ENCODE measurements at regions not wholly inside any gene's neighbourhood (a gene's known extent, or its start where the extent isn't known, plus 50 kb on each side); places are given as distances from the start of the nearest gene placed in this dataset.

DNA sequence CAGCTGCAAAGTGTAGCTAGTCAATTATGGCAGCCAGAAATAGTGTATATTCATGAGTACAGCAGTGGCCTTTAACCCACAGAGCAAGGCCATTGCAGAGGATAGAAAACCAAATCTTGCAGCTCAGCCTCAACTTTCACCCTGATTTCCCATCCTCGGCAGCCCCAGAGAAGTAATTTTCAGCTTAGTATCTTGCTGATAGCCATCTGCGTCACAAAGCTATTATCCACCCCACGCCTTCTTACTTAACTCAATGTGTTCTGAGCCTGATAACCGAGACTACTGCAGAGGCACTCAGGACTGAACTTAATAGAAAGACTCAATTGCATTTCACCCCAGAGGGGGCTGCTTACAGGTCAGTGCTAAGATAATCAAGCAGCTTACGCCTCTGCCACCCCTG lies 174.5 kb upstream of the MAOA start:
- no peak for DNase-seq (ENCODE audit: low read depth in 3 of 3, low spot score in 2 of 3)

DNA sequence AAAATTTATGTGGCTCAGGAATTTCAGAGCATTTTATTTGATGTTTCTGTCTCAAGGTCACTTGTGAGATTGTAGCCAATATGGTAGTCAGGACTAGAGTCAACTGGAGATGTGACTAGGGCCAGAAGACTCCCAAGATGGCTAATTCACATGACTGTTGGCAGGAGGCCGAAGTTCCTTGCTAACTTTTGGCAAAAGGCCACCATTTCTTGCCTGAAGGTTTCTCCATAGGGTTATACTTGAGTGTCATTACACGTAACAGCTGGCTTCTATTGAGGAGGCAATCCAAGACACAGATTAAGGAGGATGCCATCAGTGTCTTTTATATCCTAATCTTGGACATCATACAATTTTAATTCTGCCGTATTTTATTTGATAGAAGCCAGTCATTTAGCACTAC lies 162.3 kb upstream of the MAOA start:
- no peak for DNase-seq (ENCODE audit: low read depth in 3 of 3, low spot score in 2 of 3)

GRCh38 chrX:43500246-43500645 lies 155.9 kb upstream of the MAOA start:
- DNase-seq (ENCODE audit: low read depth in 3 of 3, low spot score in 2 of 3), result no peak

DNA sequence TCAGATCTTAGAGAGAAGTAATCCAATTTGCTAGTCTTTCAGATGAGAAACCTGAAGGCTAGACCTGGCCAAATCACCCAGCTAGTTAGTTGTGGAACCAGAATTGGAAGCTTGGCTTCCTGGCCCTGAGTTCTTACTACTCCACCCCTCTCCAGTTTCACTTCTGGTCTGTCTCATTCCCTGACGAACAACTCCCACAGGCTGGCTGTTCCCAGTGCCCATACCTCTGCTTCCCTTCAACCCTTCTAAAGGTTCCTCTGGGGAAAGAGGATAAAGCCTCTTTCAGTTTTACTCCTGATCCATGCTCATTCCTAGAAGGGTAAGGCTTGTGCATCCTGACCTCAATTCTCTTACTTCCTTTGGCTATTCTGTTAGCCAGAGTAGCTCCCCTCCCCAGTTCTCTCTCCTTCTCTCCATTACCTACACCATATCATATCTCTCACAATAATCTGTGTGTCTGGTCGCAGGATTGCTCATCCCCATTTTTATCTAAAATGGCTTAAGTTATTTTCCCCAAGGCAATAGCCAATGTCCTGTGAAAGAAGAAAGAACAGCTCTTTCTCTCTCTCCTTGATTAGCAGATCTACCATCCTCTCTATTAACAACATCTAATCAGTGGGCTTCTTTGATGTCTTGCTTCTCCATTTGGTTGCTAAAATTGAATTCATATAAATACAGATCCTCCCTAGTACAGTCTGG lies 155.0 kb upstream of the MAOA start:
- DNase-seq (ENCODE audit: low read depth in 3 of 3, low spot score in 2 of 3), result no peak

- DNase-seq (ENCODE audit: low read depth in 3 of 3, low spot score in 2 of 3), result no peak
Measured at GRCh38 chrX:43504394-43504793, 151.7 kb upstream of the MAOA start.

GRCh38 chrX:43505769-43506168 lies 150.3 kb upstream of the MAOA start:
- DNase-seq (ENCODE audit: low read depth in 3 of 3, low spot score in 2 of 3), result no peak

DNA sequence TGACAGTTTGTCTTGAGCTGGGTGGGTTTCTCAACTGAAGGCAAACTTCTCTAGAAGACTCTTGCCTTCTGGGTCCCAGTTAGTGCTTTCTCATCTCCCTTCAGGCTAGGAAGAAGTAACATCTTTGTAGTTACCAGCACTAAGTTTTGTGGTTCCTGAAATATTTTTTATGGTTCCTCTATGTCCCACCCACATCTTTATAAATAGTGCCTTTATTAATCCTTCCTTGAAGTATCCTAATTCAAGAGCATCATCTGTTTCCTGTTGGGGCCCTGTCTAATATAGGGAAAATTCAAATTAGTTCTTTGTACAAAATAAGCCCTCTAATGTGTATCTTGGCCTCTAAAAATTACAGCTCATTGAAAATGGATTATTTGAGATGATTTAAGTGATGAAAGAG lies 147.4 kb upstream of the MAOA start:
- no peak for DNase-seq (ENCODE audit: low read depth in 3 of 3, low spot score in 2 of 3)

DNA sequence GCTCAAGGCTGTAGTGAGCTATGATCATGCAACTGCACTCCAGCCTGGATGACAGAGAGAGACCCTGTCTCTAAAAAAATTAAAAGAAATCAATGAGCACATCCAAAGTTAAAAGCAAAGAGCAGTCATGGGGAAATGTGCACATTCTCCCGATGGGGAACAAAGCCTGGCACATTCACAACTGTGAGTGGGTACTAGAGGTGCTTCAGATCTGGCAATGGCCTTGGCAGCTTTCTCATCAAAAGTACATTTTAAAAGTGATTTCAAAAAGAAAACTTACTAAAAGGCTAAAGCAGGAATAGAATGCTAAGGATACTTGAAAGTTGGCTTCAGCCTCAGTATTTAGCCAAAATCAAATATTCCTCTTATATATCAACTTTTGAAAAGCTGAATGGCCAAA lies 145.9 kb upstream of the MAOA start:
- no peak for DNase-seq (ENCODE audit: low read depth in 3 of 3, low spot score in 2 of 3)

GRCh38 chrX:43513085-43513484 lies 143.0 kb upstream of the MAOA start:
- DNase-seq (ENCODE audit: low read depth in 3 of 3, low spot score in 2 of 3), result no peak

DNA sequence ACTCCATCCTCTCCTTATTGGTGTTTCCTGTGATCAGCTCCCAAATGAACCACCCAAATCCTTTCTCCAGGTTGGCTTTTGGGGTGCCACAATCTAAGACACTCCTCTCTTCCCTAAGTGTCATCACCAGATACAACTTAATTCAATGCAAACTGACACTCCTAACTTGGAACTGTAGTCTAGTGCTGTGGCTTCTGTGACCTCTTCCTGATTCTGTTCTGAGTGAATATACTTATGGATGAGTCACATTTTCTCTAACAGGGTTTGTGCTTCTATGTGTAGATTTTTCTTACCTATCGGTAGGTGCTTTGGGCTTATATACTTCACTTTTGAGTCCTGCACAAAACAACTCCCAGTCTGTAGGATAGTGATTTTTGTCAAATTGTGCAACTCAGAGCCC lies 141.3 kb upstream of the MAOA start:
- DNase-seq (ENCODE audit: low read depth in 3 of 3, low spot score in 2 of 3), result no peak

DNA sequence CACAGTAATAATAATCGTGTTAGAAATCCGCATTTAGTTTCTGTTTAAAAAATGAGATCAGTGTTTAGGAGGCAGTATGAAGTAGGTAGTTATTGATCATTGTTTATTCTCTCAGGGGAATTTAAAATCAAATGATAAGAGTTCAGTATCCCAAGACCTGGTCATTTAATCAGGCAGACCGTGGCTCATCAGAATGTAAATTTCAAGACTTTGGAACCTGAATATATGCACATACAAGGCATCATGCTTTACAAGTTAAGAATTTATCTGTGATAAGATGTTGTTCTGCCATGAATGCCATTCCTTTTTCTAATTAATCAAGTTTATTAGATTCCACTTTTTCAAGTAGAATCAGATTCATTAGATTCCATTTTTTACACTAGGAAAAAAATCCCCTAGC lies 133.5 kb upstream of the MAOA start:
- no peak for DNase-seq (ENCODE audit: low read depth in 3 of 3, low spot score in 2 of 3)

DNA sequence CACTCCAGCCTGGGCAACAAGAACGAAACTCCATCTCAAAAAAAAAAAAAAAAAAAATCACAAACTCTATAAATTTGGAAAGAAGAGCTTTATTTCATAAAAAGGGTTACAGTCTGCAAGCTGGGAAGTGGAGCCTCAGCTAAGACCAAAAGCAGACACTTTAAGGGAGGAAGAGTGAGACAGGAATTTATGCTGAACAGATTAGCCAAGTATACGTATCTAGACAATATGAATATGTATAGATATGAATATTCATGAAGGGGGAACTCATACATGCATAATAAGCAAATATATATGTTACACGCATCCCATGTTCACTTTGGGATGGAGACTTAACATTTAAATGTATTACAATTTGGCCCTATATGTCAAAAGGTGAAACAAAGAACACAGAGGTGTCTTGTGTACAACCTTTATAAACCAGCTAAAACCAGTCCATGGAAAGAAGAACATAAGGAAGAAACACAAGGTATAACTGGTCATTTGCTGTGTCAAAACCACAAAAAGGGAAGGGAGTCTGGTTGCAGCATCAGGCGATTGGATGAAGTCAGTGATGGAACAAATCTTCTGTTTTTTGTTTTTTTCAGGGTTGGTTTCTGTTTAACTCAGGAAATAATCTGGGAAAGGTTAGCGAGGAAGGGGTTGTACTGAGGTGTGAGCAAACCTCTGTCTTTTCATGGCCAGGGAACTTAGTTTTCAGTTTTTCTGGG lies 130.0 kb upstream of the MAOA start:
- no peak for DNase-seq (ENCODE audit: low read depth in 3 of 3, low spot score in 2 of 3)

DNA sequence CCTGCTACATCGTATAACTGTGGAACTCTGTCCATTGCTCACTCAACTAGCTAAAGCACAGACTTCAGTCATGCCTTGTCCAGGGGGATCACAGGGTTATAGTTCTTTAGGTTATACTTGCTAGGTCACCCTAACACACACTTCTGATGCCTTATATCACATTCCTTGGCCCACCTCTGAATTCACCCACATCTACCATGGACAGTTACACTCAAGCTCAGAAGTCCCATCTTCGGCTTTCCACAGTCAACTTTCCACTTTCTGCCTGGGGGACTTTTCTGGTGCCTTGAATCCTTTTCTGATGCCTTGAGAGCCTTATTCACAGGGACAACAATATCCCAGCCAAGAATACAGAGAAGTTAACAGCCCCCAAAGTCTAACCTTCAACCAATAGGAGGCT lies 129.2 kb upstream of the MAOA start:
- no peak for DNase-seq (ENCODE audit: low read depth in 3 of 3, low spot score in 2 of 3)

DNA sequence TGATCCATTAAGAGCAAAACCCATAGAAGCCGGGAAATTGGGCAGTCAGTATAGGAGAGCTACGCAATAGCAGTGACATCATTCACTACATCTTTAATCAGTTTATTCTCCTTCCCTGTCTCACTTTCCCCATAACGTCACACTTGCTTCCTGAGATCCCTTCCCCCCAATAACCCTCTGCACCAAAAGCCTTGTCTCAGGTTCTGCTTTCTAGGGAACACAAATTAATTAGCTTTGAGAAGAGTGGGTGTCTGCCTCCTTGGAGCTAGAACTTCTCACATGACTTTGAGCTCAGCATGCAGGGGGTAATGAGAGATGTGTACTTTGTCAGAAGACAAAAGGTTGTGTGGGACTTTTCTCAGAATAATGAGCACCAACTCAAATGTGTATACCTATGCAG lies 128.3 kb upstream of the MAOA start:
- no peak for DNase-seq (ENCODE audit: low read depth in 3 of 3, low spot score in 2 of 3)

DNA sequence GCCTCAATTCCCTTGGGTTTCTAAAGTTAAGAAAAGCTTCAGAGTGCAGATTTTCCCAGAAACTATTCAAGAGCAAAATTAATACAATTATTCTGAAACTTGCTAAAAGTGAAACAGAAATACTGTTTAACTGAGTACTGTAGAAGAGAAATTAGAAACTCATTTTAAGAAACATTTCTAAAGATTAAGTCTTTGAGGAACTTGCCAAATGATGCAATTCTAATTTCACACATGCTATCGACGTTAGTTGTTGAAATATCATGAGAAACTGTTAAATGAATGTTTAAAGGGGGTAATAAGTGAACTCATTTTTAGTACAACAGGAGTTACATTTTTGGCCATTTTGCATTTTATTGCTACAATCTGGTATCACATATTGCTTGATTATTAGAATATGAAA lies 125.3 kb upstream of the MAOA start:
- no peak for DNase-seq (ENCODE audit: low read depth in 3 of 3, low spot score in 2 of 3)

- no peak for DNase-seq (ENCODE audit: low read depth in 3 of 3, low spot score in 2 of 3)
Measured at GRCh38 chrX:43540318-43540717, 115.8 kb upstream of the MAOA start.

DNA sequence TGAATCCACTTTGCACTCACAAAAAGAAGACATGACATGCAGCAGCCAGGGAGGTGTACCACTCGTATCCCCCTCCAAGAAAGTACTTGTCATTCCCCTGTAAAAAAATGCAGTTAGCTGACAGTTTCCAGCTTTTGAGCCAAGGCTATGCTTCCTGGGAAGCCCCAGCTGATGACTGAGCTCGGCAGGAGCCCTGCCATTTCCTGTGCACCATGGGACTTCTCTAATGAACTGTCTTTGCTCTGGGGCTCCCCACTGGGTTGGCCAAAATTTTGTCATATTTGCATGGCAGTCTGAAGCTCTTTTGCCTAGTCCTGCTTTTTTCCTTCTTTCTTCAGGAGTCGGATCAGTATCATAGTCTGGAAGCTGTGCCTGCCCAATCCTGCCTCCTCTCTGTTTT lies 104.5 kb upstream of the MAOA start:
- no peak for DNase-seq (ENCODE audit: low read depth in 3 of 3, low spot score in 2 of 3)

- no peak for DNase-seq (ENCODE audit: low read depth in 3 of 3, low spot score in 2 of 3)
Measured at GRCh38 chrX:43552156-43552555, 103.9 kb upstream of the MAOA start.

DNA sequence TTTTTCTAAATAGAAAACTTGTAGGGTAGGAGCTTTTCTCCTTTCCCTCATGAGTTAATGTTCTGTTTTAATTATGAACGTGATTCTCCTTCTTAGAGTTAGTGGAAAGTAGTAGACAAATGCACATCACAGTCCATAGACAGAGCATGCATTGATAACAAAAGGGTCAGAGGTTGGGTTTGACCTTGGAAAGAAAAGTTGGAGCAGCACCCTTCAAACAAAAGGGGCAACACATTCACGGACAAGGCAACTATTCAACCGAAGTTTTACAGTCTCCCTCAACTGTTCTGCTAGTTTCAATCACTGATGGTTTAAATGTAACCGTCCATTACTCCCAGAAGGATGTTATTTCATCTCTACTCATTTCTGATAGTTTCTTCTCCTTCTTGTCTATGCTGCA lies 103.4 kb upstream of the MAOA start:
- DNase-seq (ENCODE audit: low read depth in 3 of 3, low spot score in 2 of 3), result no peak

GRCh38 chrX:43553257-43553656 lies 102.8 kb upstream of the MAOA start:
- DNase-seq (ENCODE audit: low read depth in 3 of 3, low spot score in 2 of 3), result no peak

GRCh38 chrX:43556207-43556606 lies 99.9 kb upstream of the MAOA start:
- DNase-seq (ENCODE audit: low read depth in 3 of 3, low spot score in 2 of 3), result no peak

DNA sequence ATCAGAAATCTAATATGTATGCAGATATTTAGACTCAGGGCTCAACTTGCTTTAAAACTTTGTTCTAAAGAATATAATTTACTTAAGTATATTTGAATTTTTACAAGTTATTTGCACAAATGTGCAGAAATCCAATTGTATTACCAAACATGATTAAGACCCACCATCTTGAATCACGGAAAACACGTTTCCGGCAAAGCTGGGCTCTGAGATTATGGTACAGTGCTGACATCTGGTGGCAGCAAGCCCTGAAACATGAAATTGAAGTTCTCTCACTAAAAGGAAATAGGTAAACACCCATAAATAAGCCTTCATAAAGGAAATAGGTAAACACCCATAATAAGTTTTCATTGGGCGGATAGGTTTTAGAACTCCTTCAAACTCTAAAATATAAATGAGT lies 98.3 kb upstream of the MAOA start:
- peak in 1 of 3 donors; percentile 21 for DNase-seq (ENCODE audit: low read depth in 3 of 3, low spot score in 2 of 3)

DNA sequence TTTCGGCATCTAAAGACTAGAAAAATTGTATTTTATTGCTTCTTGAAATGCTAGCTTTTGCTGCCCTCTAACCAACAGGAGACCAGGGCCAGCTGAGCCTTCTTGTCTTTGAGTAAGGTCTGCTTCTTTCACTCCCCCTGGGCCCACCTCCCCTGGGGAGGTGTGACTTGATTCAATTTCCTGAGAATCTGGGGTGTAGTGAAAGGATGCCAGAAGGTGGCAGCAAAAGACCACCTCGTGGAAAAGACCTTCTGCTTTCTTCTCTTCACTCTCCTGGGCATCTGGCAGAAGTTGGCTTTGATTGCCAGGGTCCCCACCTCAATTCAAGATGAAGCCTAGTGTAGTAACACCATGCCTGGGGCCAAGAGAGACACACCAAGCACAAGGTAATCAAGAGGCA lies 96.5 kb upstream of the MAOA start:
- DNase-seq (ENCODE audit: low read depth in 3 of 3, low spot score in 2 of 3), result peak in 2 of 3 donors; percentile 14 to 33

Measured in right renal cortex interstitium (tissue), 3 donors.